H9 (cell line): ENCODE measurements at regions not wholly inside any gene's neighbourhood (a gene's known extent, or its start where the extent isn't known, plus 50 kb on each side); places are given as distances from the start of the nearest gene placed in this dataset.

Source experiments
- DNase-seq: peaks from one replicate; pipeline ENCODE4 v3.0.0-alpha.2; 2017
- H2AFZ ChIP-seq: one replicate; pipeline ENCODE4 v1.6.1; 2013; ENCODE audit warnings: mild to moderate bottlenecking, low read length, control low read depth, moderate library complexity
- H2AK5ac ChIP-seq: 2 replicates; pipeline ENCODE4 v1.6.1; 2013; ENCODE audit warnings: low read length, control low read depth, mixed read lengths; ENCODE audit not compliant: insufficient read length
- H2BK120ac ChIP-seq: one replicate; pipeline ENCODE4 v1.6.1; 2013; ENCODE audit warnings: low read depth, mild to moderate bottlenecking, low read length, control low read depth, inconsistent platforms; ENCODE audit not compliant: poor library complexity, severe bottlenecking
- H2BK12ac ChIP-seq: 2 replicates; pipeline ENCODE4 v1.6.1; 2013; ENCODE audit warnings: low read length, control low read depth, mixed read lengths, low read depth; ENCODE audit not compliant: insufficient read length
- H2BK15ac ChIP-seq: 2 replicates; pipeline ENCODE4 v1.6.1; 2013; ENCODE audit warnings: low read depth, low read length, control low read depth
- H2BK20ac ChIP-seq: one replicate; pipeline ENCODE4 v1.6.1; 2013; ENCODE audit warnings: low read depth, mild to moderate bottlenecking, low read length, control low read depth, inconsistent platforms; ENCODE audit not compliant: poor library complexity, severe bottlenecking
- H2BK5ac ChIP-seq: 2 replicates; pipeline ENCODE4 v1.6.1; 2013; ENCODE audit warnings: low read length, control low read depth, mixed read lengths; ENCODE audit not compliant: insufficient read length
- H3K14ac ChIP-seq: 2 replicates; pipeline ENCODE4 v1.6.1; 2013; ENCODE audit warnings: low read length, control low read depth; ENCODE audit not compliant: insufficient read depth
- H3K18ac ChIP-seq: 2 replicates; pipeline ENCODE4 v1.6.1; 2013; ENCODE audit warnings: low read depth, mild to moderate bottlenecking, mixed read lengths, low read length, control low read depth; ENCODE audit not compliant: insufficient read length
- H3K23ac ChIP-seq: 2 replicates; pipeline ENCODE4 v1.6.1; 2013; ENCODE audit warnings: low read length, control low read depth, mixed read lengths, low read depth; ENCODE audit not compliant: insufficient read length
- H3K23me2 ChIP-seq: 2 replicates; pipeline ENCODE4 v1.6.1; 2013; ENCODE audit warnings: low read depth, mild to moderate bottlenecking, mixed read lengths, low read length, control low read depth; ENCODE audit not compliant: insufficient read length, poor library complexity, severe bottlenecking
- H3K27ac ChIP-seq: 2 replicates; pipeline ENCODE4 v1.5.1; 2013; ENCODE audit warnings: low read length, control low read depth, mixed read lengths, low read depth; ENCODE audit not compliant: insufficient read length
- H3K27me3 ChIP-seq: 2 replicates; pipeline ENCODE4 v1.6.1; 2013; ENCODE audit warnings: low read length, control low read depth, inconsistent platforms; ENCODE audit not compliant: insufficient read depth
- H3K4ac ChIP-seq: 2 replicates; pipeline ENCODE4 v1.6.1; 2013; ENCODE audit warnings: low read depth, mild to moderate bottlenecking, control low read depth, inconsistent platforms, low read length, moderate library complexity
- H3K4me1 ChIP-seq: 2 replicates; pipeline ENCODE4 v1.6.1; 2013; ENCODE audit warnings: low read length, control low read depth, inconsistent platforms; ENCODE audit not compliant: insufficient read depth
- H3K4me2 ChIP-seq: 2 replicates; pipeline ENCODE4 v1.6.1; 2013; ENCODE audit warnings: low read length, control low read depth, mixed read lengths; ENCODE audit not compliant: insufficient read length, insufficient read depth
- H3K56ac ChIP-seq: 2 replicates; pipeline ENCODE4 v1.6.1; 2013; ENCODE audit warnings: low read depth, mild to moderate bottlenecking, mixed read lengths, low read length, control low read depth; ENCODE audit not compliant: insufficient read length
- H3K79me1 ChIP-seq: 2 replicates; pipeline ENCODE4 v1.6.1; 2013; ENCODE audit warnings: low read depth, mild to moderate bottlenecking, moderate library complexity, low read length, control low read depth, inconsistent platforms; ENCODE audit not compliant: insufficient read depth, poor library complexity, severe bottlenecking
- H3K79me2 ChIP-seq: 2 replicates; pipeline ENCODE4 v1.6.1; 2013; ENCODE audit warnings: low read length, control low read depth, inconsistent platforms; ENCODE audit not compliant: insufficient read depth
- H3K9ac ChIP-seq: 2 replicates; pipeline ENCODE4 v1.6.1; 2013; ENCODE audit warnings: low read length, control low read depth, mixed read lengths; ENCODE audit not compliant: insufficient read length; ENCODE audit errors: extremely low read depth
- H3K9me3 ChIP-seq: one replicate; pipeline ENCODE4 v1.6.1; 2013; ENCODE audit warnings: low read depth, low read length, inconsistent platforms; ENCODE audit not compliant: control insufficient read depth
- H3T11ph ChIP-seq: one replicate; pipeline ENCODE4 v1.6.1; 2013; ENCODE audit warnings: mild to moderate bottlenecking, low read length, control low read depth, inconsistent platforms
- H4K20me1 ChIP-seq: one replicate; pipeline ENCODE4 v1.6.1; 2013; ENCODE audit not compliant: control insufficient read depth, insufficient read length, insufficient read depth
- H4K5ac ChIP-seq: 2 replicates; pipeline ENCODE4 v1.6.1; 2013; ENCODE audit warnings: low read depth, mild to moderate bottlenecking, mixed read lengths, low read length, control low read depth; ENCODE audit not compliant: insufficient read length
- H4K8ac ChIP-seq: replicated peaks from 2 replicates; pipeline ENCODE4 v1.6.1; 2013; ENCODE audit warnings: low read length, control low read depth, mixed read lengths, low read depth; ENCODE audit not compliant: insufficient read length
- H4K91ac ChIP-seq: 2 replicates; pipeline ENCODE4 v1.6.1; 2013; ENCODE audit warnings: low read depth, mild to moderate bottlenecking, moderate library complexity, mixed read lengths, low read length, control low read depth; ENCODE audit not compliant: insufficient read length
- H3K27ac Mint-ChIP-seq, 3 experiments: 2 replicates in 2 of 3; 3 replicates in 1 of 3; pipeline ENCODE4 v1.8.0; 2020 to 2021; ENCODE audit warnings: mixed read lengths in 3 of 3, mild to moderate bottlenecking in 1 of 3, moderate library complexity in 1 of 3
- H3K27me3 Mint-ChIP-seq: 2 replicates; pipeline ENCODE4 v1.8.0; 2021; ENCODE audit warnings: low read depth, mild to moderate bottlenecking, moderate library complexity, mixed read lengths
- H3K36me3 Mint-ChIP-seq, 3 experiments: 2 replicates in 2 of 3; 3 replicates in 1 of 3; pipeline ENCODE4 v1.8.0; 2020 to 2021; ENCODE audit warnings: low read depth in 3 of 3, mixed read lengths in 3 of 3; ENCODE audit not compliant: insufficient read depth in 1 of 3
- H3K4me1 Mint-ChIP-seq, 2 experiments: 2 replicates each; pipeline ENCODE4 v1.8.0; 2020; ENCODE audit warnings: mixed read lengths in 2 of 2
- H3K4me3 Mint-ChIP-seq, 2 experiments: 2 replicates in 1 of 2; 3 replicates in 1 of 2; pipeline ENCODE4 v1.8.0; 2020 to 2021; ENCODE audit warnings: mild to moderate bottlenecking in 2 of 2, mixed read lengths in 2 of 2, moderate library complexity in 1 of 2
- H3K9me3 Mint-ChIP-seq, 2 experiments: 2 replicates in 1 of 2; 3 replicates in 1 of 2; pipeline ENCODE4 v1.8.0; 2020; ENCODE audit warnings: mild to moderate bottlenecking in 2 of 2, mixed read lengths in 2 of 2, moderate library complexity in 1 of 2
- WGBS: extraction: QIAGEN DNeasy Blood & Tissue Kit; methylation state at CpG from one replicate; pipeline ENCODE4 v1.1.7; 2013; ENCODE audit warnings: missing lambda C conversion rate, low lambda C conversion rate, mixed read lengths; ENCODE audit not compliant: insufficient read length; ENCODE audit errors: extremely low coverage; 5-methylcytosine and 5-hydroxymethylcytosine counted together
- TF ChIP-seq, protein P1 (sequence below): fragments of 200-600 bp; sonication (generic); conservative IDR thresholded peaks from 3 replicates; pipeline ENCODE4 v1.8.0; 2021; ENCODE audit warnings: antibody characterized with exemption, mild to moderate bottlenecking

DNA sequence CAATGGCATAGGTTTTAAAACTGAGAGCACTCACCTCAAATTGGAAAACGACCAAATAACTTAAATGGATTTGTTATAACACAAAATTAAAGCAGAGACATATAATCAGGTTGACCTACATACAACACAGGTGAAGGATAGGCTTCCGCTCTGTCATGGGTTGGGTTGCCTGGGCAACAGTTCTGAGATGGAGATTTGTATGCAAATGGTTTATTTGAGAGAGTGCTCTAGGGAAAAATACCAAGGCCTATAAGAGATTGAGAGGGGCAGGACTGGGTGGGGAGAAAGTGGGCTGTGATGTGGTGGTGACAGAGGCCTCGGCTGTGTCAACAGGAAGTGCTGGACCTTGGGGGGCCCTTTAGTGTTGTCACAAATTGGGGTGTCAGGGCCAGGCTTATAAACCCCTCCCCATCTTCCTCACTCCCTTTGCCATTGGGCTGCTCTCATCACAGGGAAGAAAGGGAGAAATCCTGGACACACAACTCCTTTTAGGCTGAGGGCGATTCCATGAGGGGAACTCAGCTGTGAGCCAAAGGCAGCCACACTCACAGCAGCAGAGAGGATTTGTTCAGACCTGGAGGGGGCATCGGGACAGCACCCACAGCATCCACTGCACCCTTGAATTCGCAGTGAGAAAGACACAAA is 105.4 kb upstream of the LYZL1 start:
- no peak for DNase-seq
- H3K9me3 Mint-ChIP-seq, result no peaks in the 10 kb centered on the region
- Histone ChIP-seq H3T11ph (no peak overlapping the region), H3K56ac (no peak overlapping the region), H3K79me1 (no peaks in the 10 kb centered on the region), H2BK15ac (no peak overlapping the region), H2AFZ (no peak overlapping the region), H4K8ac (no peak overlapping the region), H3K4ac (no peak overlapping the region), H3K14ac (no peak overlapping the region; the same call in 1 of the 2 replicates), H3K9ac (no peak overlapping the region), H2BK20ac (no peak overlapping the region), H3K27ac (no peak overlapping the region), H4K91ac (no peak overlapping the region), H4K5ac (no peak overlapping the region), H3K4me2 (no peak overlapping the region), H2AK5ac (no peak overlapping the region), H2BK12ac (peak overlapping the region; percentile 38), H3K23ac (no peak overlapping the region), H3K18ac (peak overlapping the region; percentile 35), H2BK5ac (no peak overlapping the region), H3K4me1 (no peaks in the 10 kb centered on the region), H3K9me3 (no peaks in the 10 kb centered on the region), H3K79me2 (no peaks in the 10 kb centered on the region), H3K27me3 (no peaks in the 10 kb centered on the region; the same call in 1 of the 2 replicates), H2BK120ac (no peak overlapping the region), H4K20me1 (no peaks in the 10 kb centered on the region), H3K23me2 (no peaks in the 10 kb centered on the region)
- H3K27me3 Mint-ChIP-seq, result no peaks in the 10 kb centered on the region
- TF ChIP-seq, protein P1, sequence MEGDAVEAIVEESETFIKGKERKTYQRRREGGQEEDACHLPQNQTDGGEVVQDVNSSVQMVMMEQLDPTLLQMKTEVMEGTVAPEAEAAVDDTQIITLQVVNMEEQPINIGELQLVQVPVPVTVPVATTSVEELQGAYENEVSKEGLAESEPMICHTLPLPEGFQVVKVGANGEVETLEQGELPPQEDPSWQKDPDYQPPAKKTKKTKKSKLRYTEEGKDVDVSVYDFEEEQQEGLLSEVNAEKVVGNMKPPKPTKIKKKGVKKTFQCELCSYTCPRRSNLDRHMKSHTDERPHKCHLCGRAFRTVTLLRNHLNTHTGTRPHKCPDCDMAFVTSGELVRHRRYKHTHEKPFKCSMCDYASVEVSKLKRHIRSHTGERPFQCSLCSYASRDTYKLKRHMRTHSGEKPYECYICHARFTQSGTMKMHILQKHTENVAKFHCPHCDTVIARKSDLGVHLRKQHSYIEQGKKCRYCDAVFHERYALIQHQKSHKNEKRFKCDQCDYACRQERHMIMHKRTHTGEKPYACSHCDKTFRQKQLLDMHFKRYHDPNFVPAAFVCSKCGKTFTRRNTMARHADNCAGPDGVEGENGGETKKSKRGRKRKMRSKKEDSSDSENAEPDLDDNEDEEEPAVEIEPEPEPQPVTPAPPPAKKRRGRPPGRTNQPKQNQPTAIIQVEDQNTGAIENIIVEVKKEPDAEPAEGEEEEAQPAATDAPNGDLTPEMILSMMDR, result no peak
- no peak overlapping the region for H3K27ac Mint-ChIP-seq
- H3K4me1 Mint-ChIP-seq, result peaks cover 7% of the 10 kb centered on the region in 2 experiments
- H3K4me3 Mint-ChIP-seq, result no peak overlapping the region; a peak in 1 of 5 replicates
- no CpG with 5 or more reads among the region's 6 CpGs for WGBS
- no peaks in the 10 kb centered on the region for H3K36me3 Mint-ChIP-seq
